Left renal pelvis (tissue), 4 donors: ENCODE measurements at regions not wholly inside any gene's neighbourhood (a gene's known extent, or its start where the extent isn't known, plus 50 kb on each side); places are given as distances from the start of the nearest gene placed in this dataset.

Experiments used
- DNase-seq, 4 donors: peaks; one replicate each; pipeline ENCODE4 v3.0.0-alpha.2; 2013; ENCODE audit warnings: low read depth in 4 of 4, low spot score in 3 of 4

DNA sequence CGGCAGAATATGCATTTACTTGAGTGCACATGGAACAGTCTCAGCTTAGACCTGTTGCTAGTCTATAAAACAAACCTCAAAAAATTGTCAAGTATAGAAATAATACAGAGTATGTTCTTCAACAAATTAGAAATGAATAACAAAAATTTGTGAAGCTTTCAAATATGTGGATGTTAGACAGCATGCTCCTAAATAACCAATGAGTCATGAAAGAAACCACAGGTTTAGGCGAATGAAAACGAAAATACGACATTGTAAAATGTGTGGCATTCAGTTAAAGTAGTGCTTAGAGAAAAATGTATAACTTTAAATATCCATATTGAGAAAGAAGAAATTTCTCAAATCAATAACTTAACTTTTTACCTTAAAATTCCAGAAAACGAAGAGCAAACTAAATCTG lies 760.0 kb upstream of the SORCS1 start:
- no peak for DNase-seq

DNA sequence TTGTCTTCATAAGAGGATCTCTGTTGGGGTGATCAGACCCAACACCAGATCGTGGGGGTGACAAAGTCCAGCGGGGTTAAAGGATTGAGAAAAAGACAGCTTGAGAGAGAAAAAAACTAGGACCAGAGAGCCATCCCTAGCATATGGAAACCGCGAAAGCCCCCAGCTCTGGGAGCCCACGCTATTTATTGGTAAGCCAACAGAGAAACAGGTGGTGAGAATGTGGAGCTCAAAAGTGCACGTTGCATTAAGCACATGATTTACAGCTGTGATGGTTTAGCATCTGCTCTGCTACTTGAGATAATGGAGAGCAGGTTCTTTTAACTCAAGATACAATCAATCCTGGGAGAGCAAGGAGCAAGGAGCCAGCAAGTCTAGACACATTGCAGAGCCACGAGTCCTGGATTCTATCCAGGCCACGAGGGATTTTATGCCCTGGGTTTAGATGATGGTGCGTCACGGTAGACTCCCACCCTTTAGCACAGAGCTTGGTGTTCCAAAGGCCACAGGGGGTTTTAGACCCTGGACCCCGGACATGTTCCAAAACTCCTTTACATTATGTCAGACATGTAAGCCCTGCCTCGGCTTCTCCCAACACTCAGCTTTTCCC lies 755.2 kb upstream of the SORCS1 start:
- no peak for DNase-seq

DNA sequence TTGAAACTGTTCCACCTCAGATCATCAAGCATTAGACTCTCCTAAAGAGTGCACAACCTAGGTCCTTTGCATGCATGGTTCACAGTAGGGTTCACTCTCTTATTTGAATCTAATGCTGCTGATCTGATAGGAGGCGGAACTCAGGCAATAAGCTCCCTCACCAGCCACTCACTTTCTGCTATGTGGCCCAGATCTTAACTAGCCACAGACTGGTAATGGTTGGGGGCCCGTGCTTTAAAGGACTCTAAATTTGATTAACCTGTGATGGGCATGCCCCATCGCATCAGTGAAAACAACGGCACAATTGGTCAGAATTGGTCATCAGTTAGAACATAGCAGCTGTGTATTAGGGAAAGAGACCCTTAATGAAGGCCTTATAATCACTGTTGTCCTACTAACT lies 753.7 kb upstream of the SORCS1 start:
- DNase-seq: no peak

DNA sequence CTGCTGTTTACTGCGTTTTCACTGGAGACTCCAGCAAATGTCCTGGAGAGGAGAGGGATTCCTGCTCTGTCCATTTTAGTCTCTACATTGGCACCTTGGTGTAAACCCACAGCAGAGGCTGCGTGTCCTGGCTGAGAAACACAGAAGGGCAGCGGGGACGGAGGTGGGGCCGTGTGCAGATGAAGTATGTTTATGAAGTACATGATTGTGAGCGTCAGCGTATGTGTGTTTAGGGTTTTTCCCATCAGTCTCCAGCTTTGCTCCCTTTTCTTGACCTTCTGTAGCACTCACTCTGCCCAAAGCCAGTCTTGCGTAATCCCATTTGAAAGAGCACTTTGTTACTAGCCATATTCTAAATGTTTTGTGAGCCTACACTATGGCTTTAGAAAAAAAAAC lies 750.7 kb upstream of the SORCS1 start:
- DNase-seq: no peak

DNA sequence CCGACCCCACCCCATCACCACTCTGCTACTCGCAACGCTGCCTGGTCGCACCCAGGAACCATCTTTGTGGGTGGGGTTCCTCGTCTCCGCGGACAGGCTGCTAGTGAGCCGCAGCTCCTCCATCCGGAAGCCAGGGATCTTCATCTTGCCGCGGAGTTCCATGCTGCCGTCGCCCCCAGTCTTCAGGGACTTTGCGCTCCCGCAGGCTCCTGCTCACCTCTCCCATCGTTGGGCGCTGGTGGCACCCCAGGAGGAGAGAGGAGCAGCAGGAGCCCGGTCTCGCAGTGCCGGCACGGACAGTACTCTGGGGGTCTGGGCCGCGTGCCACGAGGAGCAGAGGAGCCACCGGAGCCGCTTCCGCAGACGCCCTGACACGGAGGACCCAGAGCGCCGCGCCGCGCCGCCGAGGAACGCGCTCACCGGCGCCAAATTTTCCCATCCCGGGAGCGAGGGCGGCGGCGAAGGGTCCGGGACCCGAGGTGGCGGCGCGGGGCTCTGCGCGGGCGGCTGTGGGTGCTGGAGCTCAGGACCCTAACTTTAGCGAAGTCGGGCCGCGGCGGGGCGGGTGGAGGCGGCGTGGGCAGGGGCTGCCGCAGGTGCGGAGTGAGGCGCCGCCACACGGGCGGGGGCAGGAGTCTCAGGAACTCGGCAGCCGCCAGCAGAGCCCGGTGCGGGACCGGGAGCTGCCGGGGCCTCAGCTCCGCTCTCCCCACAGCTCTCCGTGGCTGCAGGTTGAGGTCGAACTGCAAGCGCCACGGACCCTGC lies 750.1 kb upstream of the SORCS1 start:
- DNase-seq: no peak

DNA sequence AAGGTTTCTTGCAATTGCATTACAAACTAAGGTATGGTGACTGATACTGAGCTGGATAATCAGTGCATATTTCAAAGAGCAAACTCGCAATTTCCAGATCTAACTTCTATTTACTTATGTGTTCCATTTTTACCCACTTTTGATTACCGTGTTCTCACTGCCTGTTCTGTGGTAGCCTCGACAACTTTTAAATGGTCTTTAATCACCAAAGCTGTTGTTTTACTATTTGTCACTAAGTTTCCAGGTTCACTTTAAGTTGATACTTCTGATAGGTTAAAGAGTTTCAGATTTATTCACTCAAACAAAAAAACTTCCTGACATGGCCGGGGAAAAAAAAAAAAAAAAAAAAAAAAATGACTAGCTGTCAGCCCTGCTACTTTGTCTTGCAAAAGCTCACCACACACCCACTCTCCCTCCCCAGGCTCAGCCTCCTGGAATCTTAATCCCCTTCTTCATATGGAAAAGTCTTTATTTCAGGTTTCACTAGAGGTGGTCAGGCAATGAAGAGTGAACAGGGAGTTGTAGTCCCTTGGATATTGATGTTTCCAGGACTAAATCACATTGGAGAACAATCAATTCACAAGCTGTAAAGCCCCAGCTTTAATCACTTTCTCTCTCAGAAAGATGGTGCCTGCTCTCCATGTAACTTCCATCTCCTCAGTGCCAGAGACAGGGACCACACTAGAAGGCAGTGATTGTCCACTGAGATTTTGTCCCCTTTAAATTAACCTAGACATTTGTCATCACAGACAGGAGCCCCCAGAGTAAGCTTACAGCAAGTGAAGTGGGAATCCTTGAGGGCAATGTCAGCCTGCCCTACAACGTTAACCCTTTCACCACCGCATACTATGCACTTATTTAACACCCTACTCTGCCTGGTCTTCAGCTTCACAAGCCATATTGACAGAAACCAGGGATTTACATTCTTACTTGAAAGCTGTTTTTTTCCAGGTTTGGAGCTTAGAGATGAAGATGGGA lies 749.1 kb upstream of the SORCS1 start:
- DNase-seq: peak in 1 of 4 donors; percentile 1

DNA sequence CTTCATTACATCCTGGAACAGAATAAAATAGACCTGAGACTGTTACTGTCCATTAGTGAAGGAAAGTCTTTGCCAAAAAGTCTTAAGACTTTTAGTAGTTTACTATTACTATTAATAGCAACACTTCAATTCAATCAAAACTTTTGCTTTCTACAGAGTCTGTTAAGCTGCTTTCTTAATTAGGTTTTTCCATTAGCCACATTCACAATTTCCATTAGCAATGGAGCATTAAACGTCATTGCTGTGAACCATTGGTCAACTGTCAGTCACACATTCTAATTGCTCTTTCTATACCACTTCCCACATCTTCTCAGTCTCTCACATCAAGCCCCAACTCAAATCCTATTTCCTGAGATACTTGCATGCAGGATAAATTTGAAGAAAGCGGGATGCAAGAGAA lies 736.6 kb upstream of the SORCS1 start:
- no peak for DNase-seq

DNA sequence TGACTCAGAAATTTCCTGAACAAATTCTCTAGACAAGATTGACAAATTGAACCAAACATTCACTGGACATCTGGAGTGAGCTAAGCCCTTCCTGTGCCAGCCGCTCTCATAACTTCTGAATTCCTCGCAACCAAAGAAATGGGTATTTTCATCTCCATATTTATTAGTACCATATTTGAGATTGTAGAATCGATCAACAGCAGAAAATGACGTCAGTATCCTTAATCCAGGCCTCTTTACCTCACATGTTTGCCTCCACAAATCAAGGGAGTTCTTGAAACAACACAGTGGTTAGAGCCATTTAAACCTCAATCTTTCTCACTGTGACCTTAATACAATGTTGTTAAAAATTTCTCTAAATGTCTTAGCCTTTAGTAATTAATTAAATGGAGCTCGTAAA lies 735.6 kb upstream of the SORCS1 start:
- no peak for DNase-seq

DNA sequence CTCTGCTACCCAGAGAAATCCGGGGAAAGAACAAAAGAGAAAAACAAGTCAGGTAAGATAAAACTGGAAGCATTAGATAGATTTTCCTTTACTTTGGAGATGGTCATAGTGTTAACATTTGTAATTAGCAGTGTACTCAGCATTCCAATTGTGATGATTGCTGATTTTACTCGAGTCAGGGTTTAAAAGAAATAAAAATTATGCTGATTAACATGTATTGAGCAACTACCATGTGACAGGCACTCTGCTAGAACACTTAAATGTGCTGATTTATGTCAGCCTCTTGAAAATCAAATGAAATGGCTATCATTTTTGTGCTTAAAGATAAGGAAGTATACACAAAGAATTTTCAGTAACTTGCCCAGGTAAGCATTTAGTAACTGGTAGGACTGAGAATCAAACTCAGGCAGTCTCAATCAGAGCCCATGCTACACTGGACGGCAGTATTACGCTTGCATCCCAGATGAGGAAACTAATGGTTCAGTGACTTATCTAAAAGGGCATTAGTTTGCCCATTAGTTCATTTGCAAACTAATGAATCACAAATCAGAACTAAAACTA lies 735.1 kb upstream of the SORCS1 start:
- no peak for DNase-seq

DNA sequence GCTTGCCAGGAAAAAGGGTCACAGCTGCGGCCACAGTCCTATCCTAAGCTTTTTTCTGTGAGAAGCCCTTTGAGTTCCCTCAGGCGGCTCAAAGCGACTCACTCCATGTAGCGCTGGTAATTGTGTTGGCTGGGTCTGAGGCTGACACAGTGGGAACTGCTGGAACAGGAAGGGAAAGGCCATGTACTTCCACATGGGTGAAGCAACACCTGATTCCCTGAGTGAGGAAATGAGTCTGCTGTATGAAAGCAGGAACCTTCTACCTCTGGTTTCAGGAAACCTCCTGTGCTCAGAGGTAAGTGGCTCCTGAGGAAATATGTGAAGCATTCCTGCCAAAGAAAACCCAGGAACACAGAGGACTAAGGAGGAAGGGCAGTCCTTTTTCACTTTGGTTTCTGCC lies 734.6 kb upstream of the SORCS1 start:
- no peak for DNase-seq

DNA sequence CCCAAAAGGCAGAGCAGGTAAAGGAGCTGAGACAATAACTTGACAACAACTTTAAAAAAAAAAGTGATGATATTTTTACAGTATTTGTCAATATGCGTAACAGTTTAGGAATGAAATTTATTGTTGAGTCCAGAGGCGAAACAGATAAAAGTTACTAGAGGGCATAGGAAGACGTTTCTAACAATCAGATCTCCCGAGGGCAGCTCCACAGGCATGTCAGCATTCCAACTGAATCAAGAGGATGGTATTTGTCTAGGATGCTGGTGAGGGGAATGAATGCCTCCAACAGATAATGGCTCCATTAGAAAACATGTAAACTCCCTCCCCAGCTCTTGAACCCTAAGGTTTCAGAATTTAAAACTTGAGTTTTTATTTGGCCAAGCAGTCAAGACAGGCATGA lies 733.9 kb upstream of the SORCS1 start:
- DNase-seq: no peak

DNA sequence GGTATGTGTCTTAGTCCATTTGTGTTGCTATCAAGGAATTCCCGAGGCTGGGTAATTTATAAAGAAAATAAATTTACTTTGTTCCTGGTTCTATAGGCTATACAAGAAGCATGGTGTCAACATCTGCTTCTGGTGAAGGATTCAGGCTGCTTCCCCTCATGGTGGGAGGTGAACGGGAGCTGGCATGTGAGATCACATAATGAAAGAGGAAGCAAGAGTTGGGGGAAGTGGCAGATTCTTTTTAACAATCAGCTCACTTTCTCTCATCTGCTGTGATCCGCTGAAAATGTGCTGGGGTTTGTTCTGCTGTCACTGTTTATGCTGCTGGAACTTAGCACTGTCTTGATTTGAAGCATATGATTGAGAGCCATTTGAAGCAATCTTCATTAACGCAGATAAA lies 730.0 kb upstream of the SORCS1 start:
- no peak for DNase-seq

DNA sequence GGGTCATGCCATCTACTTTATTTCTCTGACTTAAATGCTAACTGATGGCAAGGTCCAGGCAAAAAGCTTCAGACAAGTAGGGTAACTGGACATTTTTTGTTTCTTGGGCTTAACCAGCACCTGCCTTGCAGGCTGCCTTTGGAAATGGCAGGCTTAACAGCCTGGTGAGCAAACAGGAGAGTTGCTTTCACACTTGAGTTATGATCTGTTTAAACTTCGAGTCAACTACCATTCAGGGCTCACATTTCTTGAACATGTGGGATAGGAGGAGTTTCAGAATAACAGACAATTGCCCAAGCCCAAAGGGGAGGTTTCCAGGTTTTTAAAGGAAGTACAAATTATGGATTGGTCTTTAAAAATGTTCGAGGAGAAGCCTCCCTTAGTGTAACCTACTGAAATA lies 724.6 kb upstream of the SORCS1 start:
- no peak for DNase-seq

DNA sequence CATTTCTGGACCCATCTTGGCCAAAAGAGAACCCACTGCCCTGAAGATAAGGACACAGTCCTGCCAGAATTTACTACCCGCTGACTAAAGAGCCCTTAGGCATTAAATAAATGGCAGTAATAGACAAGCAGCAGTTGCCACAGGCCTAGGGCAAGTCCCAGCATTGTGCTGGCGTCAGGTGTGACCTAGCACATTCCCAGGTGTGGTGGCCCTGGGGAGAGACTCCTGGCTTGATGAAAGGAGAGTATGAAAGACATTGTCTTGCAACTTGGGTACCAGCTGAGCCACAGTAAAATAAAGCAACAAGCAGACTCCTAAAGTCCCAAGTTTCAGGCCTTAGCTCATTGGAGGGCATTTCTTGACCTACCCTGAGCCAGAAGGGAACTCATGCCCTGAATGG lies 715.7 kb upstream of the SORCS1 start:
- no peak for DNase-seq

DNA sequence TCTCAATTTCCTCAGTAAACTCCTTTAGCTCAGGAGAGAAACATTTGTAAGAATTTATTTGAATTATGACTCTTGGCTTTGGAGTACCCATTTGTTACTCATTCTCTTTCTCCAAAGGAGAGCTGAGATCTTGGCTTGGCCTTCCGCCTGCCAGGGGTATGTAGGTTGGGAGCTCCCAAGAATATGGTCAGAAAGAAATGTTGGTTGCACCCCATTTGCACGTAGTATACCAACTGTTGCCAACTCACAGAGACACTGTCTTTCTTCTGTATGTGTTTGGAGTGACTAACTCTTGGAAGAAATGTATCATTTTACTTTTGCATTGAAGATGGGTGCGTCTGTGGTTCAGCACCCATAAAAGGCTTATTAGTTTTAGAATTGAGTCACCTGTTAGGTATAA lies 708.5 kb upstream of the SORCS1 start:
- no peak for DNase-seq

DNA sequence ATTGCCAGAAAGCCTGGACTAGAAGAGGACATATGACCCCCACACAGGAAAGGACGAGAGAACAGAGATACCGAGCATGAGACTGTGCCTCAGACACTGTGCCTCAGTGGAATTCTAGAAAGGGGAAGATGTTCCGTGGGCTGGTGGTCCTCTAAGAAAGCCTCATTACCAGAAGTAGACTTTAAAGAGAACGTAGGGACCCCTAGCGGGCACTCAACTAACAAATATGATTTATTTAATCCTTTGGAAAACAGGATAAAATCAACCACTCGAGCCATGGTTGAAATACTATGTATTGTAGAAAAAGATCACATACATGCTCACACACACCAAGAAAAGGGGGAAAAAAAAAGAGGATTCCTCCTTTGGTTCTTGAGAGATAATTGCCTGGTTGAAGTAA lies 701.2 kb upstream of the SORCS1 start:
- no peak for DNase-seq

DNA sequence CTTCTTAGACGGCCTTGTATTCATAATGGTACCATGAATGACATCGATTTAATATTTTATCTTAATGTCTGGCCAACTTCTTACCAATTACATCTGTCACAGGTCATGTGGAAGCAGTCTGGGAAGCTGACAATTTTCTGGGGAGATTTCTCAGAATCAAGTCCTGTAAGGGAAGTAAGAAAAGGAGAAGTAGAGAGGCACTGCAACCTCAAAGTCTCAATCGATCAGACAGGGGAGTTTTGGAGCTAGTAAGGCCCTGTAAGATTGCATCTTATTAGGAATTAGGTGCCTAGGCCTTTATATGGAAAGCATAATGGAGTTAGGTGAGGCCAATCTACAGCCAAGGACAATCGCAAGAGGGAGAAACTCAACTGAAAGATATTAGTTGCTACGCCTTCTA lies 694.6 kb upstream of the SORCS1 start:
- no peak for DNase-seq

DNA sequence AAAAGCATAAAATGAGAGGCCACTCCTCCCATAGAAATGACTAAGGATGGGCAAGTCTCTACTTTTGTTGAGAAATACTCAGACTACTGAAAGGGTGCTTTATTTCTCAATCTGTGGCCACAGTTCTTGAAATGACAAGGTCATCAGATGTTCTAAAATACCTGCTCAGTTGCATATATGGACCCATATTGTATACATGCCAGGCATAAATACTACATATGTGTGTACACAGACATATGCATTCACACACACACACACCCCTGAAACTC lies 691.5 kb upstream of the SORCS1 start:
- no peak for DNase-seq

DNA sequence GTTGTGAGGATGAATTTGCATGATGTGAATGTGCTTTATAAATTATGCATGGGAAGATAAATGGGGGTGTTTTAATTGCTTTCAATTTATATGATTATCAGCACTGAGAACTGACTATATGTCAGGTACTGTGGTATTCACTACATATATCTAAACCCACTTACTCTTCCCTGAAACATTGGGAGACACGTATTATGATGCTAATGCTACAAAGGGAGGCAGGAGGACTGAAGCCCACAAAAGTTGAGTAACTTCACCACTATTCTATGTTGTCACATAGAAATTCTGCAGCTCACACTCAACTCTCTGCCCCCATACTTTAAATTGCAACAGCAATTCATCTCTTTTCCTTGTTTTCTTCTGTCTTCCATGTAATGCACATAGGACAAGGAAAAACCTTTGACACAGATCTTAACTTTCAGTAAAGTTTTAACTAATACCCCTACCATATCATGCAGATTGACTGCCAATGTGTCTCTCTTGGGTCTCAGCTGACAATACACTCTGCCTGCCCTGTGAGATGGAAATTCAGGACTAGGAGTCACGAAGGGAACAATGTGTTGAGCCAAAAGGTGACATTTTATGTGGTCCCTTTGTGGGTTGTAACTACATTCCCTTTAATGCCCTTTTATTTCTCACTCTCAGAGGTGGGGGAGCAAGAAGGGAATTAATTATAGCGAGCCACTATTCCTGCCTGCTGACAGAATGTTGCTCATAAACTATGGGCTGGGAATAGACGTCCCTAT lies 691.0 kb upstream of the SORCS1 start:
- DNase-seq: no peak

DNA sequence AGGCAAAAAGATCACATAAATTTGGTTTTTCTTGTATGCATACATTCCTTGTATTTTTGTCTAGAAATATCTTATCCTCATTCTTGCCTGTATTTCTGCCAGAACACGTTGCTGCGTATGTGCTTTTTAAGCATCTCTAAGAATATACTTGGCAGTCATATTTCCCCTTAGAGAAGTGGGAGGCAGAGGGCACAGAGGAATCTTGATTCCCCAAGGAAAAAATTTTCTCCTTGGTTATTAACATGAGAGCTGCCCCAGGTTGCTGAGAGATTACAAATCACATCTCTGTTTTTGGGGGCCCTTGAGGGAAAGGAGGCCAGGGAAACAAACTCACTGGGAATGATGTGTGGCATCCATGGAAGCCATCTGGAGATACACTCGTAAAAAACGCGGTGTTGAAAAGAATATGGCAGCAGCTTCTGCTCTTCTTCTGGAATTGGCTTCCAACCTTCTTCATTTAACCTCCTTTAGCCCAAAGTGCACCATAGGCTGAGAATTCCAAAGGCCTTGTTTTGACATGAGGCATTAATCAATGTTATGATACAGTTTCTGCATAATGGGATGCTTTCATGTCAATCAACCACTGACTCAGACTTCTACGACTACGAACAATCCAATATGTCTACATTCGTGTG lies 684.3 kb upstream of the SORCS1 start:
- DNase-seq: no peak
